Epithelial cell of esophagus (primary cell): ENCODE measurements at regions not wholly inside any gene's neighbourhood (a gene's known extent, or its start where the extent isn't known, plus 50 kb on each side); places are given as distances from the start of the nearest gene placed in this dataset.

Experiments used
- DNase-seq: peaks from one replicate; pipeline ENCODE4 v3.0.0; 2010; ENCODE audit warnings: low read depth
- H3K4me3 ChIP-seq: 2 replicates; pipeline ENCODE4 v1.5.1; 2011; ENCODE audit warnings: mild to moderate bottlenecking, low read length, control low read depth
- TF ChIP-seq, protein P1 (sequence below): IDR thresholded peaks from 2 replicates; pipeline ENCODE4 v1.5.1; 2011; ENCODE audit warnings: low read depth, mild to moderate bottlenecking, low read length, control low read depth, inconsistent platforms; ENCODE audit not compliant: insufficient read depth; ENCODE audit errors: missing control alignments

DNA sequence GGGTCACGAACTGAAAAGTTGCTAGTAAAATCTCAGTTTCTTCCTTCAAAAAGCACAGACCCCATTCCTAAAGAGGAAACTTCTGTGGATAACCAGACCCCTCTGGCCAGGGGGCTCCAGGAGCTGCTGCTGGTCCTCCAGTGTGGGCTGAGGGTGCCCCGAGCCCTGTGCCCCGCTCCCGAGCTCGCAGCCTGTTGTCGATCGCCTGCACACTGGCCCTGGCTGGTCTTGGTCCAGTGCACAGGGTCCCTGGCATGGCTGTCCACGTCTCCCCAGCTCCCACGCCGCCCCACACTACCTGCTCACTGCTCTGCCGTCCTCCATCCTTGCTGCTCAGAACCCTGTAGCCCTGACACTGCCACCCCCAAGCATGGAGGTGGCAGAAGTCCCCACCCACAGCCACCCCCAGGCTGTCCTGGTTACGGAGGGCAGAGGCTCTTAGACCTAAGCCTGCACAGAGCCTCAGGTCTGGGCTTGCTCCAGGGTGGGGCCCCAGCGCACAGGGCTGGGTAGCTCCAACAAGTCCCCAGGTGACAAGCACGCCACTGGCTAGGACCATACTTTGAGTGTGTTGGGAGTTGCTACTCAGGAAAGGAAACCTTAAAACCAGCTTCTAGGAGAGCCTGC is 87.0 kb downstream of the PLXNA1 start:
- TF ChIP-seq, protein P1, sequence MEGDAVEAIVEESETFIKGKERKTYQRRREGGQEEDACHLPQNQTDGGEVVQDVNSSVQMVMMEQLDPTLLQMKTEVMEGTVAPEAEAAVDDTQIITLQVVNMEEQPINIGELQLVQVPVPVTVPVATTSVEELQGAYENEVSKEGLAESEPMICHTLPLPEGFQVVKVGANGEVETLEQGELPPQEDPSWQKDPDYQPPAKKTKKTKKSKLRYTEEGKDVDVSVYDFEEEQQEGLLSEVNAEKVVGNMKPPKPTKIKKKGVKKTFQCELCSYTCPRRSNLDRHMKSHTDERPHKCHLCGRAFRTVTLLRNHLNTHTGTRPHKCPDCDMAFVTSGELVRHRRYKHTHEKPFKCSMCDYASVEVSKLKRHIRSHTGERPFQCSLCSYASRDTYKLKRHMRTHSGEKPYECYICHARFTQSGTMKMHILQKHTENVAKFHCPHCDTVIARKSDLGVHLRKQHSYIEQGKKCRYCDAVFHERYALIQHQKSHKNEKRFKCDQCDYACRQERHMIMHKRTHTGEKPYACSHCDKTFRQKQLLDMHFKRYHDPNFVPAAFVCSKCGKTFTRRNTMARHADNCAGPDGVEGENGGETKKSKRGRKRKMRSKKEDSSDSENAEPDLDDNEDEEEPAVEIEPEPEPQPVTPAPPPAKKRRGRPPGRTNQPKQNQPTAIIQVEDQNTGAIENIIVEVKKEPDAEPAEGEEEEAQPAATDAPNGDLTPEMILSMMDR: no peak
- peak; percentile 51 for DNase-seq
- H3K4me3 ChIP-seq: no peak overlapping the region

- TF ChIP-seq, protein P1: no peak
- no peak for DNase-seq
- no peak overlapping the region for H3K4me3 ChIP-seq
Observed at GRCh38 chr3:127070776-127071175, 87.9 kb downstream of the PLXNA1 start.

- TF ChIP-seq, protein P1: no peak
- DNase-seq: no peak
- H3K4me3 ChIP-seq: no peak overlapping the region
Observed at GRCh38 chr3:127071597-127072001, 88.7 kb downstream of the PLXNA1 start.

DNA sequence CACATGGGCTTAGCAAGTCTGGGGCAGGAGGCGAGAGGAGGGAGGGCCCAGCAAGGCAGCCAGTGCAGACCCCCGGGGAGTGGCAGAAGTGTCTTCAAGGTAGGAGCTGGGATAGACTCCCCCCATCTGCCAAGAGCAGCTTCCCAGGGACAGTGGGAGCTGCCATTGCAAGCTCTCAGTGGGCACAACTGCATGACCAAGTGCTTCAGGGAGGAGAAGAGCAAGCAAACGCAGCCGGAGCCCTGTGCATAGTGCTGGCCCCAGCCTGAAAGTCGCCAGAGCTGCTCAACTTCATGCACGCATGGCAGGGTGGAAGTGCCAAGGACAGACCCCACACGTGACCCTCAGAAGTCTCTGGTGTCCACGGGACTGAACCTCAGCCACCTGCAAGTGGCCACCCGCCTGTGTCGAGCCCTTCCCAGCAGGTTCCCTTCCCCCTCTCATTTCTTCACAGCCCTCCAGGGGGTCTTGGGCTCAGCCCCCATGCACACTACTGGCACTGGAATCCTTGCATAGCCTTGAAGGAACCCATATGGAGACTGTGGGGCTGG is 89.4 kb downstream of the PLXNA1 start:
- TF ChIP-seq, protein P1: no peak
- H3K4me3 ChIP-seq: no peak overlapping the region
- no peak for DNase-seq

GRCh38 chr3:127072971-127073783 is 90.3 kb downstream of the PLXNA1 start:
- DNase-seq: no peak
- H3K4me3 ChIP-seq: no peak overlapping the region
- TF ChIP-seq, protein P1: no peak

- no peak overlapping the region for H3K4me3 ChIP-seq
- peak; percentile 48 for DNase-seq
- TF ChIP-seq, protein P1: no peak
Observed at GRCh38 chr3:127073941-127074820, 91.3 kb downstream of the PLXNA1 start.
